ENCODE measurements at regions not wholly inside any gene's neighbourhood (a gene's known extent, or its start where the extent isn't known, plus 50 kb on each side); places are given as distances from the start of the nearest gene placed in this dataset.
"Not testable (repeated sequence)": the region's sequence is repeated elsewhere in the genome, so short reads cannot be mapped to it uniquely, and the experiment has no call there.

DNA sequence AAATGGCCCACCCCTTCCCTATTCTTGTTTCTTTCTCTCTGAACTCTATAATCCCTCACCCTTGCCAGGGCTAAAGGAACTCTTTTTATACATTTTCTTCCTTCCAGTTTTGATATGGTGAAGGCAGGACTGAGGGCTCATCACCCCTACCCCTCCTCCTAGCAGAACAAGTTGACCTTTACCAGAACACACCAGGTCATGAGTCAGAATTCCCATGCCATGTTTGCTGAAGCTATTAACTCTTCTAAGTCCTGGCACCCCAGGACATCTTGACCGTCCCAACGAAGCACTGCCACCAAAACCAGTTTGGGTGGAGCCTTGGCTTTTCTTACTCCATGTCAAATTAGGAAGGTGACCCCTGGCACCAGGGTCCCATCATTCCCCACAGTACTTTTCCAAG lies 57.5 kb upstream of the DYNLT3 start:
- DNase-seq, result no peak

DNA sequence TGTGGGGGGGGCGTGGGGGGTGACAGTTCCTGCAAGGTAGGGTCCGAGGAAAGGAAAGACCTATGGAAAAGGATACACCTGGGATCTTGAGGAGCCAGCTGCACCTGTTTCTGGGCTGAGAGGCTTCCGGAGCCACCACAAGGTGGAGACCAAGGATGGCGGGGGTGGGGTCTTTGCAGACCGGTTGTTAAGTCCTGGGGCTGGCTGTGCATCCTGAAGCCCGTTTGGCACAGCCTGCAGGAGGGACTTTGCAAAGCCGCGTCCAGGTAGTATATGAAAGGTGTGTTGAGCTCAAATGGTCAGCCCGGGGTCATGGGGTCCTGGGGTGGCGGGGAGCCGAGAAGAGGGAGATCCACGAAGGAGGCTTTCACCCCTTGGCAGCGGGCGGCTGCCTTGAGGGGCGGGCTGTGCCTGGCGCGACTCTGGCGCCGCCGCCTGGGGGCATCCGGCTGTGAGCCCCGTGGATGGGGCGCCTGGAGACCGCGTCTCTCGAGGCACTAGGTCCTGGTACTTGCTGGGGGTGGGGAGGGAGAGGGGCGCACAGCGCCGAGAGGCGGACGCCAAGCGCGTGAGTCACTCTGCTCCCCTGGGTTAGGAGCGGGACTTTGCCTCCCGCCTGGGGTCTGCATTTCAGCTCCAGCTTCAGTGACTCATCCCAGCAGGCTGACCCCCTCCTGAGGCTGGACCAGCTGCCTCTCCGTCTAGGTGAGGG lies 58.2 kb upstream of the DYNLT3 start:
- peak; percentile 96 for DNase-seq

DNA sequence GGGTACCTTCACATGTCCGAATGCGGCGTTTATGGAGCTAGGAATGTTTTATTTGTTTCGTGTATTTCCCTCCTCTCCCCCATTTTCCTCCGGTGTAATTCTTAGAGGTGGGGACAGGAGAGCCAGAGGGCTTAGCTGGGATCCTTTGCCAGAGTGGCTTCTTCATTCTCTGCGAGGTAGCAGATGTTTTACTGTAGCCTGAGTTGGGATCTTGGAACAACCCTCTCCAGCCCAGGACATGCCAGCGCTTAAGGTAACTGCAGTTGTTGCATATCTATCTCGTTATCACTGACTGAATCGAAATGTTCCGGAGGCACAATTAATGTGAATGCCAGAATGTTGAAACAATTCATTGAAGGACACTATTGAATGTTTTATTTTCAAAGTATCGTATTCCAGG lies 59.0 kb upstream of the DYNLT3 start:
- no peak for DNase-seq

DNA sequence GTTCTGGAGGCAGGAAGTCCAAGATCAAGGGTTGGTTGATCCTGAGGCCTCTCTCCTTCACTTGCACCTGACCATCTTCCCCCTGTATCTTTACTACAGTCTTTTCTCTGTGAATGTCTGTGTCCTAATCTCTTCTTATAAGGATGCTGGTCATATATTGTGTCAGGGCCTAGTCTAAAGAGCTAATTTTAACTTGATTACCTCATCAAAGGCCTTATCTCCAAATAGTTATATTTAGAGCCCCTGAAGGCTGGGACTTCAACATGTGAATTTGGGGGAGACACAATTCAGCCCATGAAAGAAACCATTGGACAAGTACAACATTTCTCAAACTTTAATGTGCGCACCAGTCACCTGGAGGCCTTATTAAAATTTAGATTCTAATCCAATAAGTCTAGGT lies 62.8 kb upstream of the DYNLT3 start:
- DNase-seq, result no peak

DNA sequence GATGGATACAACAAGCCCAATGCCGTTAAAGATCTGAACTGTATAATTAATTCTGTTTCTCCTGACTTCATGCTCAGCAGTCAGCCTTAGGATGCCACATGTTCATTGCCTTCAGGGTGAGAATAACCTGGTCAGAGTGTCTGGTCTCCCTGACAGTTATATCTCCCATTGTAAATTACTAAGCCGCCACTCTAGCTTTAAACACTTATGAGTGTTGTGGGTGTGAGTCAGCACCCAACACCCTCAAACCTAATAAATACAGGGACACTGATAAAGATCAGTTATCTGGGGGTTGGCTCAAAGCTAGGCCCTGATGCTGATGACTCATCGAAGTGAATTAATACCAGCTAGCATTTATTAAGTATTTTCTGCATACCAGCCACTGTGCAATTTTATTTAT lies 64.9 kb upstream of the DYNLT3 start:
- DNase-seq, result peak; percentile 56

DNA sequence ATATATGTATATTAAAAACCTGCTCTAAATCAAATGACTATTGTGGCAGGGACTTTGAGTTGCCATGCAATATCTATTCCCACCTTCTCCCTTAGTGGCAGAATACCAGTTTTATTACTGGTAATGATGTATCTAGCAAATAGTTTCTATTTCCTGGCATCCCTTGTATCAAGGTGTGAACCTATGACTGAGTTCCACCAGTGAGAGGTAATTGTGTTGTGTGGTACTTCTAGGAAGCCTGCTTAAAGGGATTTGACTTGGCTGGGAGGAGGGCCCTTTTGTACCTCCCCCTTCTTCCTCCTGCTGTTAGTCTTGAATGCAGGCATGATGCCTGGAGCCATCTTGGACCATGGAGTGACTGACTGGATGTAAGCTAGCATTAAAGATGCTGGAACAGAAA lies 65.4 kb upstream of the DYNLT3 start:
- DNase-seq, result no peak

DNA sequence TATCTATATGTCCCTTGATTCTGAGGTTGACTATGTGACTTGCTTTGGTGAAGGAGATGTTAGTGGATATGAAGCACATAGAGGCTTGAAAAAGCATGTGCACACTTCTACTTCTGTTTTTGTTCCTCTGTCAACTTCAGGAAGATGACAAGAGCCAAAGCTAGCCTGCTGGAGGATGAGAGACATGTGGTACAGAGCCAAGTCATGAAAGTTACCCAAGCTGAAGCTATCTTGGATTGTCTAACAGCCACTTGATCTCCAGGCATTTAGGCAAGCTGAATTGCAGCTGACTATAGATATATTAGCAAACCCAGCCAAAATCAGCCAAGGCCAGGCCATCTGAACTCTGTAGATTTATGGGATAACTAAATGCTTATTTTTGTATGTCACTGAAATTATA lies 70.8 kb upstream of the DYNLT3 start:
- no peak for DNase-seq

DNA sequence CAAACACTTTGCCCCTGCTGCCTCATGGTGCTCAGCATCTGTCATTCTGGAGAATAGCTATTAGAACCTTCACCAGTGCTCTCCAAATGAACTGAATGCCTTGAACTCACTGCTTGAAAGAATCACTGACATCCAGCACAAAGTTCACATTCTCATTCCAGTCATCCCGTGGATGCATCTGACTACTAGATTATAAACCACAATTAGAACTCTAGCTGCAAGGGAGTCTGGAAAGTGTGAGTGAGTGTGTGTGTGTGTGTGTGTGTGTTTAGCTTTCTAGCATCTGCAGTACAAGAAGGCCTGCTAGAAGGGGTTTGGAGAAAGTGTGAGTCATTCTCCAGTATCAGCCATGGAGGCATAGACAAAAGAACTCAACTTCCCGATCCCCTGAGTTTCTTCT lies 71.3 kb upstream of the DYNLT3 start:
- DNase-seq, result no peak

DNA sequence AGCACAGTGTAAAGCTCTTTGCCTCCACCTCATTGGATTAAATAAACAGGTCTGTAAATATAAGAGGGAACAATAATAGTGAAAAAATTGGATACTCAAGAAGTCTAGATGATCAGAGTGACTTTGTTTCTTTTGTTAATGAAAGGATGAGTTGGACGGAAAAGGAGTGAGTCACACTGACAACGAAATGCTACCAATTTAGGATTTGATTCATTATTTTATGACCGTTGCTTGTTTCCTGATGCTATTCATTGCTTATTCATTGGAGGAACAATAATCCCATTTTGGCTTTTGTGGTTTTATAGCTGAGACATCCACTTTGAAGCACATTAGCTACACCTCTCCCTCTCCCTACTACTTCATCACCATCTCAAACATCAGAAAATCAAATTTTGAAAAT lies 74.4 kb upstream of the DYNLT3 start:
- DNase-seq, result no peak

DNA sequence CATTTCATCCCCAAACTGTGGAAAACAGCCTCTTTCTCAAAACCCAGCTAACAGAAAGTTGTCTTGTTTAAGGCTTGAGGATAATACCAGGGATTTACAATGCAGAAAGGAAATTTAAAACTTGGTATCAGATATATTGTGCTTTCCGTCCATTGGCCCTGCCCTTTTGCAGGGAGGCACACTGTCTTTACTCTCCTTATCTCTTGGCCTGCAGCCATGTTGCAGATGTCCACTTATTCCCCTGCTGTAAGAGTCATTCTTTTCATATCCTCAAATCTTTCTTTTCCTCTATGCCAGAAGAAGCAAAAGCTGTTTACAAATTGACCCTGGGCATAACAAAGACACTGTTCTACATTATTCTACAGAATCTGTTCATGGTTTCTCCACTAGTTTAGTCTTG lies 75.6 kb upstream of the DYNLT3 start:
- DNase-seq, result no peak

DNA sequence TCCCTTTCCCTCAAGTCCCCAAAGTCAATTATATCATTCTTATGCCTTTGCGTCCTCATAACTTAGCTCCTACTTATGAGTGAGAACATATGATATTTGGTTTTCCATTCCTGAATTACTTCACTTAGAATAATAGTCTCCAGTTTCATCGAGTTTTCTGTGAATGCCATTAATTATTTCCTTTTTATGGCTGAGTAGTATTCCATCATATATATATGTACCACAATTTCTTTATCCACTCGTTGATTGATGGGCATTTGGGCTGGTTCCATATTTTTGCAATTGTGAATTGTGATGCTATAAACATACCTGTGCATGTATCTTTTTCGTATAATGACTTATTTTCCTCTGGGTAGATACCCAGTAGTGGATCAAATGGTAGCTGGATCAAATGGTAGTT lies 78.4 kb upstream of the DYNLT3 start:
- not testable (repeated sequence) for DNase-seq

DNA sequence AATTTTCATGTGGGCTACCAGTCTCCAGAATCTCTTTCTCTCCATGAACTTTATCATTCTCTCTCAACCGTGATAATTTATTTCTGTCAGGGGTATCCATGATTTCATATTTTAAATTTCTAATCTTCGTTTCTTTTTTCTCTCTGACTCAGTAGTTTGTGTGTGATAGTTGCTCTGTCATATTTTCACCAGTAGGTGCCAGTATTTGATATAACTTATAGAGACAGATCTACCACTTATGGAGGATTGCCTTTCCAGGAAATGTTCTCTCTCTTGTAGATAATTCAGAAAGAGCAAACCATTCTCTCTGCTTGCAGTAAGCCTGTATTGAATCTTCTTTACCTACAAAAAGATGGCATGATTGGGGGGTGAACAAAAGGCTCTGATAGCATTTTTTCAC lies 79.3 kb upstream of the DYNLT3 start:
- no peak for DNase-seq

DNA sequence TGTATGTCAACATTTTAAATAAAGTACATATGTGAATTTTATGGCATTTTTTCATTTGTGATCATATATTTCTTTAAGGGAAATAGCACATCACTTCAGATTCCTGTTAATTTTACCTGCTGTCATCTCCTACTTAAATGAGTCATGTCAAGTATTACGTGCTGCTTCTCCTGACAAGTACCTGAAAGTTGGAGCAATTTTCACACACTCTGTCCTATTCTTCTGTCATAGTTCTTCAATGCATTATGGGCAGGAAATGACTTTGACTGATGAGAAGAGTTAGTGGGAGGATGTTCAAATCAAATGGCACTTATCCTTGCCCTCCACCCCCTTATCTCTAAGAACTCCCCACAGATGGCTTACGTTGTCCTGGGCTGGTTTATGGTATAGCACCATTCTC lies 64.2 kb upstream of the SYTL5 start:
- DNase-seq, result no peak

DNA sequence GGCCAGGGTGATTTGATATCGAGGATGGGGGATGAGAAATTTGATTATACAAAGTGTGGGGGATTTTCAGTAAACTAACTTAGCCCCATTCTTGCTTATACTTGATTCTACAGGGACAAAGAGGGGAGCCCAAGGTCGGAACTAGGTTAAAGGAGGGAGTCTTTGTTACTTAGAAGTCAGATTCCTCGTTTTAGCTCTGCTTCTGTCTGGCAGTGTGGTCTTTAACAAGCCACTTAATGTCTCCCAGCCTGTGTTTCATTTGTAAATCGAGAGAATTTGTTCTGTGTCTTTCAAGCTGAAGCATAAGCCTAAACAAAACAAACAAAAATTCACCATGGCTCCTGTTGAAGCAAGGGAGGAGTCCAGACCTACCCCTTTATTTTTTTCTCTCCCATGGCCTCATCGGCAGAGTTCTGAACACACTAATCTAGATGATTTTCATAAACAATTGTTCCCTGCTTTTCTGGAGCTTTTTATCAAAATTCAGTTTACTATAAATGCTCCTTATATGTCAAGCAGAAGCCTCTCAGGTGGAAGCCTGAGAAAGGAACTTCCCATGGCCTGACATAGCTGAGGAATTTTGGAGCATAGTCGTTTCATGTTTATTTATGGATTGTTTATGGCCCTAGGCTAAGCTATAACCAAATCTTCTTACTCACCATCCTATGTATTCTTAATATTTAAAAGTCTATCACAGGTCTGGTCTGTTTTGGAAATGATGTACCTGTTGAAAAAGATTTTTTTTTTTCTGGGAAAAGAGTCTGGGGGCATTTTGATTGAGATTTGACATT lies 62.6 kb upstream of the SYTL5 start:
- DNase-seq, result no peak

DNA sequence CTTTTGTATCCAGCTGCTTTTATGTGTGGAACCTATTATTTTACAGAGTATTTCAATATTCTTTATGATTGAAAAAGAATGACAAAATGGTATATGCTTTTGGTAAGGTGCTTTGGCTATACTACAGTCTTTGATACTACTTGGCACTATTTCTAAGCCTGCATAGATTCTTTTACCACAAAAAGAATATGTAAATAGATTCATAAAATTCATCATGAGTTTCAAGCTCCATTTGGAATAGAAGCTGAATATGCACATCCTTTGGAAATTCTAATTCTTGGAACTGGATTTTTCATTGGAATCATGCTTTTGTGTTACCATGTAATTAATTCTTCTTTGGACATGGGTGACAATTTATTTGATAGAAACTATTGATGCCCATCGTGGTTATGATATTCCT lies 60.2 kb upstream of the SYTL5 start:
- DNase-seq, result no peak

DNA sequence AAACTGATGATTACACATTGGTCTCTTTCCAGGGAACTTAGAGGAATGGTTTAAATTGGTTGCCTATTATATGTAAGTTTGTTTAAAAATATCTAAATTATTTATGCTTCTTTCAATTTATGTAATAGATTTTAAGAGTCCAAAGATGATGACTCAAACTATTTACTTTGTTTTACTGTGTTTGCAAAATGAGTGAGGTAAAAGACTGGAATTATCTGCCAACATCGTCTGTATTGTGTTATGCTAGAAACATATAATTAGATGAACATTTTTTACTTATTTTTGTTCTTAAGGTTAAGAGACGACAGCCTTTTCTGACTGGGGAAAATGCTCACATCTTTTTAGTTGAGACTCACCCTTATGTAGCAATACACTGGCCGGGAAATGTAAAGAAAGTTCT lies 51.1 kb upstream of the SYTL5 start:
- DNase-seq, result no peak

DNA sequence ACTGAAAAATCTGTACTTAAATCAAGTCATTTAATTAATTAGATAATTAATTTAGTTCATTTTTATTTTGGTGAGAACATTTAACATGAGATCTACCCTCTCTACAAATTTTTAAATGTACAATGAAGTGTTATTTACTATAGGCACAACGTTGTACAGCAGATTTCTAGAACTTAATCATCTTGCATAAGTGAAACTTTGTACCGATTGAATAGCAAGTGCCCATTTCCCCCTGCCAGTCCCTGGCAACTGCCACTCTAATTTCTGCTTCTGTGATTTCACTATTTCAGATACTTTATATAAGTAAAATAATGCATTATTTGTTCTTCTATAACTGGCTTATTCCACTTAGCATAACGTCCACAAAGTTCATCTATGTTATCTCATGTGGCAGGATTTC lies 50.1 kb upstream of the SYTL5 start:
- no peak for DNase-seq

All from islet precursor cell (in vitro differentiated cells).